A673 (cell line): ENCODE measurements at regions not wholly inside any gene's neighbourhood (a gene's known extent, or its start where the extent isn't known, plus 50 kb on each side); places are given as distances from the start of the nearest gene placed in this dataset.

Experiments
- EZH2 ChIP-seq: fragments of 200-600 bp; sonication (generic); IDR thresholded peaks from 2 replicates; pipeline ENCODE4 v1.6.1; 2017; ENCODE audit warnings: borderline replicate concordance, low read depth, mild to moderate bottlenecking, mixed read lengths, antibody characterized with exemption, low read length; ENCODE audit not compliant: poor library complexity, severe bottlenecking
- TF ChIP-seq, protein P1 (sequence below): fragments of 300-800, 200-600 bp; sonication (generic); conservative IDR thresholded peaks from 2 replicates; pipeline ENCODE4 v1.5.1; 2017; ENCODE audit warnings: low read depth, mild to moderate bottlenecking, antibody characterized with exemption, low read length, moderate library complexity, mixed read lengths

DNA sequence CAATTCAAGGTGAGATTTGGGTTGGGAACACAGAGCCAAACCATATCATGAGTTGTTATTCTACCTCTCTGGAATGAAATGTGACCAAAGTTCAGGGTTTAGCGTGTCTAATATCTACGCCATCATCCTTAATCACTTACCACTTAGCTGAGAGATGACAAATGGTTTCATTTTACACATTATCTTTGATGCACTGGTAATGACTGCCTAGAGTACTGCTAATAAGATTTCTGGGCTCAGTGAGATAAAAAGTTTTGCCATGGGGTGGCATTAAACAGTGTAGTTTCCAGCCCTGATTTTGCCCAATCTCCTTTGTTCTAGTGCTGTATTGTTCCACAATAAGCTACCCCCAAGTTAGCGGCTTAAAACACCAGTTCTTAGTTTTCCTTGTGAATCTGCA is 367.2 kb downstream of the MLLT3 start:
- TF ChIP-seq EZH2, result no peak
- TF ChIP-seq, protein P1, sequence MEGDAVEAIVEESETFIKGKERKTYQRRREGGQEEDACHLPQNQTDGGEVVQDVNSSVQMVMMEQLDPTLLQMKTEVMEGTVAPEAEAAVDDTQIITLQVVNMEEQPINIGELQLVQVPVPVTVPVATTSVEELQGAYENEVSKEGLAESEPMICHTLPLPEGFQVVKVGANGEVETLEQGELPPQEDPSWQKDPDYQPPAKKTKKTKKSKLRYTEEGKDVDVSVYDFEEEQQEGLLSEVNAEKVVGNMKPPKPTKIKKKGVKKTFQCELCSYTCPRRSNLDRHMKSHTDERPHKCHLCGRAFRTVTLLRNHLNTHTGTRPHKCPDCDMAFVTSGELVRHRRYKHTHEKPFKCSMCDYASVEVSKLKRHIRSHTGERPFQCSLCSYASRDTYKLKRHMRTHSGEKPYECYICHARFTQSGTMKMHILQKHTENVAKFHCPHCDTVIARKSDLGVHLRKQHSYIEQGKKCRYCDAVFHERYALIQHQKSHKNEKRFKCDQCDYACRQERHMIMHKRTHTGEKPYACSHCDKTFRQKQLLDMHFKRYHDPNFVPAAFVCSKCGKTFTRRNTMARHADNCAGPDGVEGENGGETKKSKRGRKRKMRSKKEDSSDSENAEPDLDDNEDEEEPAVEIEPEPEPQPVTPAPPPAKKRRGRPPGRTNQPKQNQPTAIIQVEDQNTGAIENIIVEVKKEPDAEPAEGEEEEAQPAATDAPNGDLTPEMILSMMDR, result no peak
